IPS DF 6.9 (cell line): ENCODE measurements at regions not wholly inside any gene's neighbourhood (a gene's known extent, or its start where the extent isn't known, plus 50 kb on each side); places are given as distances from the start of the nearest gene placed in this dataset.

Source experiments
- DNase-seq: peaks from one replicate; pipeline ENCODE4 v3.0.0-alpha.2; 2013; ENCODE audit warnings: low read depth, low spot score
- H3K27ac ChIP-seq: one replicate; pipeline ENCODE4 v1.5.1; 2013; ENCODE audit warnings: low read length, control low read depth
- H3K27me3 ChIP-seq: 2 replicates; pipeline ENCODE4 v1.6.1; 2013; ENCODE audit warnings: mild to moderate bottlenecking, low read length; ENCODE audit not compliant: control insufficient read depth, insufficient read depth
- H3K36me3 ChIP-seq: 2 replicates; pipeline ENCODE4 v1.6.1; 2013; ENCODE audit warnings: low read length; ENCODE audit not compliant: control insufficient read depth, insufficient read depth
- H3K4me1 ChIP-seq: 2 replicates; pipeline ENCODE4 v1.6.1; 2013; ENCODE audit warnings: low read length; ENCODE audit not compliant: control insufficient read depth, insufficient read depth
- H3K4me3 ChIP-seq: 2 replicates; pipeline ENCODE4 v1.5.1; 2013; ENCODE audit warnings: mild to moderate bottlenecking, low read length
- H3K9me3 ChIP-seq: 2 replicates; pipeline ENCODE4 v1.6.1; 2013; ENCODE audit warnings: low read length, inconsistent platforms; ENCODE audit not compliant: control insufficient read depth, insufficient read depth
- WGBS: extraction: QIAGEN DNeasy Blood & Tissue Kit; methylation state at CpG from one replicate; pipeline ENCODE4 v1.1.7; 2013; ENCODE audit warnings: mixed read lengths, missing lambda C conversion rate; ENCODE audit not compliant: insufficient read length, insufficient coverage; 5-methylcytosine and 5-hydroxymethylcytosine counted together

DNA sequence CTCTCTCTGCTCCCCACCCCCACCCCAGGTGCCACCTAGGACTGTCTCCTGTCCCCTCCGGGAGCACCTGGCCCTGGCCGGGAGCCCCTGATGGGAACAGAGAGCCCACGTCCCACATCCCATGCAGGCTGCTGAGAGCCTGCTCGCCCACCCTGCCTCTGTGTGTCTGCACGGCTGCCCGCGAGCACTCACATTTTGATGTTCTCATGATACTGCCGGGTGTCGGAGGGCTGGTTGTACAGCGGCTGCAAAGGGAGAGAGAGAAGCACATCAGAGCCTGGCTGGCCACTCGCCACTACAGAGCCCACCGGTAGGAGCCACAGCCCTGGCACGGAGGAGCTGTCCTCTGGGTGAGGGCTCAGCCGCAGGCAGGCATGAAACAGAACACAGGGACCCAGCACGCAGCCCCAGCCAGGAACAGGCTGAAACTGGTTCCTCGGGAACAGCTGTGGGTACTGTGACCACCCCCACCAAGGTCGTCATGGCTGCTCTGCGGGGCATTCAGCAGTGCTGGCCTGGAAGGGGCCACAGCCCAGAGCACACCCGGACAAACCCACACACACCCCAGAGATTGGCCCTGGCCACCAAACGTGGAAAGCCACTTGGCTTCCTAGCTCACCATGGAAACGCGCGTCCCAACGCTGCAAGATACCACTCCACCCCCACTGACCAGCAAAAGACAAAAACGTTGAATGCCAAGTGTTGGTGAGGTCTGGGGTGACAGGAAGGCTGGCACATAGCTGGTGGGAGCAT, 117.6 kb downstream of the NCOR2 start:
- no CpG with 5 or more reads among the region's 25 CpGs for WGBS
- DNase-seq: no peak
- no peak overlapping the region for H3K4me3 ChIP-seq
- H3K27me3 ChIP-seq: no peaks in the 10 kb centered on the region
- no peaks in the 10 kb centered on the region for H3K9me3 ChIP-seq
- H3K27ac ChIP-seq: no peak overlapping the region
- H3K36me3 ChIP-seq: peaks cover 4% of the 10 kb centered on the region
- no peaks in the 10 kb centered on the region; the same call in 1 of the 2 replicates for H3K4me1 ChIP-seq

DNA sequence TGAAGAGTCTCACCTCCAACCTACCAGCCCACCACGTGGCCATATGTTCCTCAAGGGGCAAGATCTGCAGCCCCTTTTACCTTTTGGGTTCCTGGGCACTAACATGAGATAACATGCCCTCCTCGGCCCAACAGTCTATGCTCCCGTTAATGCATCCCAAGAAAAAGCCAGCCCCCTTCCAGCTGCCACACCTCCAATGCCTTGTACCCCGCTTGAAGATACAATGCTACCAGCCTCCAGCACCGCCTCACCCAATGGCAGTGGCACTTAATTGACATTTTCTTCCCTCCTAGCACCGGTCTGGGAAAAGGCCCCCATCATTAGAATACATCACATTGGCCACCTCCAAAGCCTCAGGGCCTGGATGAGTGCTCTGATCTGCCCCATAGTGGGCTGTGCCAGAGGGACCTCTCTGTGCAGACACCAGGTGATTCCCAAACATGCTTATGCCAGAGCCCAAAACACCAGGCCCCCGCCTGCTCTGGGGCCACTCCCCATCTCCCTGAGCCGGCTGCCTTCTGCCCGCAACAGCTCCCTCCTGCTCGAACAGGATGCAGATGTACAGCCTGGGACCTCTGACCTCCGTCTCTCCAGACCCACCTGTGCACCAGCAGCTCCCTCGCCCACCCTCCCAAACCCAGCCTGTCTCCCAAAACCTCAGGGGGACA, 118.3 kb downstream of the NCOR2 start:
- Histone ChIP-seq H3K9me3 (no peaks in the 10 kb centered on the region), H3K36me3 (peaks cover 4% of the 10 kb centered on the region; the same call in 1 of the 2 replicates), H3K27me3 (no peaks in the 10 kb centered on the region), H3K4me1 (no peaks in the 10 kb centered on the region; the same call in 1 of the 2 replicates), H3K27ac (no peak overlapping the region), H3K4me3 (no peak overlapping the region)
- no CpG with 5 or more reads among the region's 12 CpGs for WGBS
- DNase-seq: no peak

DNA sequence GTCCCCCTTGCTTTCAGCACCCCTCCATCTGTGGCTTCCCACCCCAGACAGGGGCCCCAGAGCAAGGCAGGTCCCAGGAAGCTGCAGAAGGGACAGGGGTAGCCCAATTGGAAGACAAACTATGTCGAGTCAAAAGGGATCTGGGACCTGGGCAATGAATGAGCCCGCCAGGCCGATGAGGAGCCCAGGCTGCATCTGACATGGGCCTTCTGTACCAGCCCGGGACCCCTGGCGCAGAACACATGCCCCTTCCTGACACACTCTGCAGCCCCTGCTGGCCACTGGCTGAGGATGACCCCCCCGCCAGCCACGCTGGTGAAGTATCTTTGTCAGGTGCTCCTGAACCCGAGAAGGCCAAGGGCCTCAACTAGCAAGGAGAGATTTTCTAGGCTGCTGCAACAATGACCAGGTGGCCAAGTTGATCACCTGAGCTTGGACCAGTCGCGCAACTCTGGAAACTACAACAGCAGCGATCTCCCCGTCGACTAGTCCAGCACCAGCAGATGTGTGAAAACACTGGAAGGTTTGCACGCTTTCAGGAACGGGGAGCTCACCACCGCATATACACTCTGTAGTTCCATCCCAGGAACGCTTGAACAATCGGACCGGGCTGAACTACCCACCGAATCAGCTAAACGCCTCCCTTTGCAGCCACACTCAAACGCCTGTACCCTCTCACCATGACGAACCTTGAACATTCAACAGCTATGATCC, 119.0 kb downstream of the NCOR2 start:
- no CpG with 5 or more reads among the region's 23 CpGs for WGBS
- Histone ChIP-seq H3K36me3 (peaks cover 4% of the 10 kb centered on the region; the same call in 1 of the 2 replicates), H3K4me1 (no peaks in the 10 kb centered on the region; the same call in 1 of the 2 replicates), H3K27ac (no peak overlapping the region), H3K27me3 (no peaks in the 10 kb centered on the region), H3K4me3 (no peak overlapping the region), H3K9me3 (no peaks in the 10 kb centered on the region)
- no peak for DNase-seq

DNA sequence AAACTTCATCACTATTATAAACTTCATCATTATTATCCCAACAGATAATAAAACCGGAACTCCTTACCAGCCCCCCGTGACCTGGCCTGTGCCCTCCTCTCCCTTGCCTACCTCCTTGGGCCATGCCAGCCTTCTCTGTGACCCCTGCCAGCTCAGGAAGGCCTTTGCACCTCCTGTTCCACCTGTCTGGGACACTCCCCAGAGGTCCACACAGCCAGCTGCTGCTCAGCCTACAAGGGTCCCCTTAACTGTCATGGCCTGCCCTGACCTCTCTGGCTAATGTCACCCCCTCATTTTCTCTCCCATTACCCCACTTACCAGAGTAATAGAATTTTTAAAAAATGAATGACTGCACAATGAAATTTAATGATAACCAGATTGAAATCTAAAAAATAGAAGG, 121.0 kb downstream of the NCOR2 start:
- Histone ChIP-seq H3K27me3 (no peaks in the 10 kb centered on the region), H3K27ac (no peak overlapping the region), H3K4me3 (no peak overlapping the region), H3K36me3 (peaks cover 9% of the 10 kb centered on the region; the same call in 1 of the 2 replicates), H3K4me1 (no peaks in the 10 kb centered on the region), H3K9me3 (no peaks in the 10 kb centered on the region)
- WGBS: 100% methylated on average over 2 of the region's 2 CpGs
- DNase-seq: no peak

DNA sequence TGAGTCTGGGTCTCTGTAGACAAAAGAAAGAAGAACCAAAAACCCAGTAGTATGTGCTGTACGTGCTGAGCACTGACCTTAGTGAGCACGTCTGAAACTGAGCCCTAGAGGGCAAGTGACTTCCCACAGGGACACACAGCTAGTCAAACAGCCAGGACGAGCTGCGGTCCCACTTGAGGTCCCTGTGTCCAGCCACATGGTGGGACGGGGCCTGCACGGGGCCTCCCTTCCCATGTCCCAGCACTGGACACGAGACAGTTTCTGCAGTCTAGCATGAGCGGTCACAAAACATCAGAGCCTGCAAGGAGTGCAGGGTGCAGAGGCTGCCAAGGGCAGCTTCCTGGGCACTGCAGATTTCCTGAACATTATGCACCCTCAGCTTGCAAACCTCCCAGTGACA, 121.6 kb downstream of the NCOR2 start:
- Histone ChIP-seq H3K36me3 (peaks cover 9% of the 10 kb centered on the region; the same call in 1 of the 2 replicates), H3K4me3 (no peak overlapping the region), H3K27ac (no peak overlapping the region), H3K4me1 (no peaks in the 10 kb centered on the region; the same call in 1 of the 2 replicates), H3K9me3 (no peaks in the 10 kb centered on the region), H3K27me3 (no peaks in the 10 kb centered on the region)
- DNase-seq: no peak
- WGBS: no CpG with 5 or more reads among the region's 8 CpGs

DNA sequence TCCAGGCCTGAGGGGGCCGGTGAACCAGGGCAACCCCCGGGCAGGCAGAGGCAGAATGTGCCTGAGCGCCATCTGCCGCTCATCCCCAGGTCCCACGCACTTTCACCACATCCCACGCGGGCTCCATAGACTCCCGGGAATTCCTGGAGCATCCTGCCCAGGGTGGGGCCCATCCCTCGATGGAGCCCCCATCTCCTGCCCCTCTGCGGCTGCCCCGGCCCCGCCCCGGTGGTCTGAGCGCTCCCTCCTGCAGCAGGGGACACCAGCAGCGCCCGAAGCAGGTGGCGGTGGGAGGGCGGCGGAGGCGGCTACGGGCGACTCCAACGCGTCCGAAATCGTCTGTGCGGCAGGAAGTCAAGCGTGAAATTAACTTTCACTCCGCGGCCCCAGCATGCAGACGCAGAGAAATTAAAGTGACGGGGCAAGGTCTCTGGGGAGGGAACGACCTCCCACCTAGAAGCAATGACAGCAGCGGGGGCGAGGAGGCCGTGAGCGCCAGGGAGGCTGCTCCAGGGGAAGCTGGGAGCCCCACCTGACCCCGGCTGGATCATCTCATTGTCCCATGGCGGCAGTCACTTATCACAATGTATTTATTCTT, 122.2 kb downstream of the NCOR2 start:
- H3K9me3 ChIP-seq: no peaks in the 10 kb centered on the region
- DNase-seq: no peak
- H3K36me3 ChIP-seq: peaks cover 9% of the 10 kb centered on the region; the same call in 1 of the 2 replicates
- no CpG with 5 or more reads among the region's 39 CpGs for whole genome bisulfite sequencing
- H3K27ac ChIP-seq: no peak overlapping the region
- no peaks in the 10 kb centered on the region for H3K27me3 ChIP-seq
- H3K4me1 ChIP-seq: no peaks in the 10 kb centered on the region; the same call in 1 of the 2 replicates
- no peak overlapping the region for H3K4me3 ChIP-seq

DNA sequence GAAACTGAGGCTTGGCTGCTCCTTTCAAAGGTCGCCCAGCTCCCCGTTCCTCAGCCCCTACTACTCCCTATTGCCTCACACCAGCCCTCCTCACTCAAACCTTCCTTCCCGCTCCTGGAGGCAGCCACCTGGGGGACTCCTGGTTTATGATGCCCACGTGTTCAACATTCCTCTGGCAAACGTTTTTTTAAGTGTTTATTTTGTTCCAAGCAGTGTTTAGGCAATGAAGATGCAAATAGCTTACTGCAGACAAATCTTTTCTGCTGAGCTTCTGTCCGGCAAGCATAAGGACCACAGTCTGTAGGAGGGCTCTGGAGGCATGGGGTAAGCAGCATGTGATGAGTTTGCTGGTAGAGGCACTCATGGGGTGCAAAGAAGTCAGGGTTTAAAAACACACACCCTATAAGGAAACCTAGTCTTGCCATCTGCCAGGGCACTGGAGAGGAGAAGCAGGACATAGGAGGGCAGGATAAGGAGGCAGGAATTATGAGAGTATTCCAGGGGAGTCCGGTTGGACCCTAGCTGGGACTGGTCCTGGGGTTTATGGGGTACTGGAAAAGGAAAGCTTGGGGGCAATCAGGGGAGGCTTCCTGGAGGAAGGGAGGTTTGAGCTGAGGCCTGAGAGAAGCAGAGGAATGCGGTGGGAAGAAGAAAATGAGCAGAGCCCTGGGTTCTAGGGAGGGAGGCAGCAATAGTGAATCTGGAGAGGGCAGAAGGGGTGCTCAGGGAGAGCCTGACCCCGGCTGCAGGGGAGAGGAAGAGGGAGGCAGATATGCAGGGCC, 123.3 kb downstream of the NCOR2 start:
- WGBS: no CpG with 5 or more reads among the region's 9 CpGs
- Histone ChIP-seq H3K4me1 (no peaks in the 10 kb centered on the region; the same call in 1 of the 2 replicates), H3K27ac (no peak overlapping the region), H3K9me3 (no peaks in the 10 kb centered on the region), H3K4me3 (no peak overlapping the region), H3K36me3 (peaks cover 6% of the 10 kb centered on the region; the same call in 1 of the 2 replicates), H3K27me3 (no peaks in the 10 kb centered on the region)
- no peak for DNase-seq

DNA sequence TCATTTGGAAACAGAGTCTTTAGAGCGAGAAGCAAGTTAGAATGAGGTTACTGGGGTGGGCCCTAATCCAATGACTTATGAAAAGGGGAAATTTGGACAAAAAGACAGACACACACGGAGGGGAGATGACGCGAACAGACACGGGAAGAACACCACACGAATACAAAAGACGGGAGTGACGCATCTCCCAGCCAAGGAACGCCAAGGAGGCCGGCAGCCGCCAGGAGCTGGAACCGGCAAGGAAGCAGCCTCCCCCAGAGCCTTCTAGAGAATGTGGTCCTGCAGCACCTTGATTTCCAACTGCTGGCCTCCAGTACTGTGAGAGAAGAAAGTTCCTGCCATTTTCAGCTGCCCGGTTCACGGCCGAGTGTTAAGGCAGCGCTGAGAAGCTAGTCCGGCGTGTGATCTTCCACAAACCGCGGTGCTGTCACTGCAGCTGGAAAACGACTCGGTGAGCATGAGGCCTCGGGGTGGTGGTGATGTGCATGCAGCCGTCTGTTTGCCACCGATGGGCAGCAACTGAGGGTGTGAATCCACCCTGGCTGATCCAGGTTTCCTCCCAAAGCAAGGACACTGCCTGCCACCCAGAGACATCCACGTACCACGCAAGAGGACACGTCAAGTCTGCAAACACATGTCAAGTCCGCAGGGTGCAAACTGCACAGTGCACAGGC, 124.5 kb downstream of the NCOR2 start:
- WGBS: no CpG with 5 or more reads among the region's 29 CpGs
- Histone ChIP-seq H3K36me3 (peaks cover 4% of the 10 kb centered on the region; the same call in 1 of the 2 replicates), H3K27me3 (no peaks in the 10 kb centered on the region), H3K4me3 (no peak overlapping the region), H3K9me3 (no peaks in the 10 kb centered on the region), H3K27ac (no peak overlapping the region), H3K4me1 (no peaks in the 10 kb centered on the region; the same call in 1 of the 2 replicates)
- DNase-seq: no peak

DNA sequence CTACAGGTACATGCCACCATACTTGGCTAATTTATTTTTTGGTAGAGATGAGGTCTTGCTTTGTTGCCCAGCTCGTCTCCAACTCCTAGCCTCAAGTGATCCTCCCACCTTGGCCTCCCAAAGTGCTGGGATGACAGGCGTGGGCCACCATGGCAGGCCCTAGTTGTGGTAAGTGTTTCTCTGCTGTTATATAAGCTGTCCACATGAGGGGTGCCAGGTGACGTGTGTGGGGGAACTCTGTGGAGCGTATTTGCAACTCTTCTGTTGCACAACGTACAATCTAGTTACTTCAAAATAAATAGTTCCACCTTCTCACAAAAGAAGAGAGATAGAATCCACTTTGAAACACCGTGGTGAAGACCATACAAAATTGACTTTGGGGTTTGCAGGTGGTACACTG, 125.1 kb downstream of the NCOR2 start:
- Histone ChIP-seq H3K27ac (no peak overlapping the region), H3K9me3 (no peaks in the 10 kb centered on the region), H3K4me1 (no peaks in the 10 kb centered on the region; the same call in 1 of the 2 replicates), H3K4me3 (no peak overlapping the region), H3K36me3 (peaks cover 4% of the 10 kb centered on the region; the same call in 1 of the 2 replicates), H3K27me3 (no peaks in the 10 kb centered on the region)
- no peak for DNase-seq
- WGBS: no CpG with 5 or more reads among the region's 6 CpGs
